H9 (cell line): ENCODE measurements at regions not wholly inside any gene's neighbourhood (a gene's known extent, or its start where the extent isn't known, plus 50 kb on each side); places are given as distances from the start of the nearest gene placed in this dataset.

Experiments
- DNase-seq: peaks from one replicate; pipeline ENCODE4 v3.0.0-alpha.2; 2017
- H2AFZ ChIP-seq: one replicate; pipeline ENCODE4 v1.6.1; 2013; ENCODE audit warnings: mild to moderate bottlenecking, low read length, control low read depth, moderate library complexity
- H2AK5ac ChIP-seq: 2 replicates; pipeline ENCODE4 v1.6.1; 2013; ENCODE audit warnings: low read length, control low read depth, mixed read lengths; ENCODE audit not compliant: insufficient read length
- H2BK120ac ChIP-seq: one replicate; pipeline ENCODE4 v1.6.1; 2013; ENCODE audit warnings: low read depth, mild to moderate bottlenecking, low read length, control low read depth, inconsistent platforms; ENCODE audit not compliant: poor library complexity, severe bottlenecking
- H2BK12ac ChIP-seq: 2 replicates; pipeline ENCODE4 v1.6.1; 2013; ENCODE audit warnings: low read length, control low read depth, mixed read lengths, low read depth; ENCODE audit not compliant: insufficient read length
- H2BK15ac ChIP-seq: 2 replicates; pipeline ENCODE4 v1.6.1; 2013; ENCODE audit warnings: low read depth, low read length, control low read depth
- H2BK20ac ChIP-seq: one replicate; pipeline ENCODE4 v1.6.1; 2013; ENCODE audit warnings: low read depth, mild to moderate bottlenecking, low read length, control low read depth, inconsistent platforms; ENCODE audit not compliant: poor library complexity, severe bottlenecking
- H2BK5ac ChIP-seq: 2 replicates; pipeline ENCODE4 v1.6.1; 2013; ENCODE audit warnings: low read length, control low read depth, mixed read lengths; ENCODE audit not compliant: insufficient read length
- H3K14ac ChIP-seq: 2 replicates; pipeline ENCODE4 v1.6.1; 2013; ENCODE audit warnings: low read length, control low read depth; ENCODE audit not compliant: insufficient read depth
- H3K18ac ChIP-seq: 2 replicates; pipeline ENCODE4 v1.6.1; 2013; ENCODE audit warnings: low read depth, mild to moderate bottlenecking, mixed read lengths, low read length, control low read depth; ENCODE audit not compliant: insufficient read length
- H3K23ac ChIP-seq: 2 replicates; pipeline ENCODE4 v1.6.1; 2013; ENCODE audit warnings: low read length, control low read depth, mixed read lengths, low read depth; ENCODE audit not compliant: insufficient read length
- H3K23me2 ChIP-seq: 2 replicates; pipeline ENCODE4 v1.6.1; 2013; ENCODE audit warnings: low read depth, mild to moderate bottlenecking, mixed read lengths, low read length, control low read depth; ENCODE audit not compliant: insufficient read length, poor library complexity, severe bottlenecking
- H3K27ac ChIP-seq: 2 replicates; pipeline ENCODE4 v1.5.1; 2013; ENCODE audit warnings: low read length, control low read depth, mixed read lengths, low read depth; ENCODE audit not compliant: insufficient read length
- H3K27me3 ChIP-seq: 2 replicates; pipeline ENCODE4 v1.6.1; 2013; ENCODE audit warnings: low read length, control low read depth, inconsistent platforms; ENCODE audit not compliant: insufficient read depth
- H3K4ac ChIP-seq: 2 replicates; pipeline ENCODE4 v1.6.1; 2013; ENCODE audit warnings: low read depth, mild to moderate bottlenecking, control low read depth, inconsistent platforms, low read length, moderate library complexity
- H3K4me1 ChIP-seq: 2 replicates; pipeline ENCODE4 v1.6.1; 2013; ENCODE audit warnings: low read length, control low read depth, inconsistent platforms; ENCODE audit not compliant: insufficient read depth
- H3K4me2 ChIP-seq: 2 replicates; pipeline ENCODE4 v1.6.1; 2013; ENCODE audit warnings: low read length, control low read depth, mixed read lengths; ENCODE audit not compliant: insufficient read length, insufficient read depth
- H3K56ac ChIP-seq: 2 replicates; pipeline ENCODE4 v1.6.1; 2013; ENCODE audit warnings: low read depth, mild to moderate bottlenecking, mixed read lengths, low read length, control low read depth; ENCODE audit not compliant: insufficient read length
- H3K79me1 ChIP-seq: 2 replicates; pipeline ENCODE4 v1.6.1; 2013; ENCODE audit warnings: low read depth, mild to moderate bottlenecking, moderate library complexity, low read length, control low read depth, inconsistent platforms; ENCODE audit not compliant: insufficient read depth, poor library complexity, severe bottlenecking
- H3K79me2 ChIP-seq: 2 replicates; pipeline ENCODE4 v1.6.1; 2013; ENCODE audit warnings: low read length, control low read depth, inconsistent platforms; ENCODE audit not compliant: insufficient read depth
- H3K9ac ChIP-seq: 2 replicates; pipeline ENCODE4 v1.6.1; 2013; ENCODE audit warnings: low read length, control low read depth, mixed read lengths; ENCODE audit not compliant: insufficient read length; ENCODE audit errors: extremely low read depth
- H3K9me3 ChIP-seq: one replicate; pipeline ENCODE4 v1.6.1; 2013; ENCODE audit warnings: low read depth, low read length, inconsistent platforms; ENCODE audit not compliant: control insufficient read depth
- H3T11ph ChIP-seq: one replicate; pipeline ENCODE4 v1.6.1; 2013; ENCODE audit warnings: mild to moderate bottlenecking, low read length, control low read depth, inconsistent platforms
- H4K20me1 ChIP-seq: one replicate; pipeline ENCODE4 v1.6.1; 2013; ENCODE audit not compliant: control insufficient read depth, insufficient read length, insufficient read depth
- H4K5ac ChIP-seq: 2 replicates; pipeline ENCODE4 v1.6.1; 2013; ENCODE audit warnings: low read depth, mild to moderate bottlenecking, mixed read lengths, low read length, control low read depth; ENCODE audit not compliant: insufficient read length
- H4K8ac ChIP-seq: replicated peaks from 2 replicates; pipeline ENCODE4 v1.6.1; 2013; ENCODE audit warnings: low read length, control low read depth, mixed read lengths, low read depth; ENCODE audit not compliant: insufficient read length
- H4K91ac ChIP-seq: 2 replicates; pipeline ENCODE4 v1.6.1; 2013; ENCODE audit warnings: low read depth, mild to moderate bottlenecking, moderate library complexity, mixed read lengths, low read length, control low read depth; ENCODE audit not compliant: insufficient read length
- H3K27ac Mint-ChIP-seq, 3 experiments: 2 replicates in 2 of 3; 3 replicates in 1 of 3; pipeline ENCODE4 v1.8.0; 2020 to 2021; ENCODE audit warnings: mixed read lengths in 3 of 3, mild to moderate bottlenecking in 1 of 3, moderate library complexity in 1 of 3
- H3K27me3 Mint-ChIP-seq: 2 replicates; pipeline ENCODE4 v1.8.0; 2021; ENCODE audit warnings: low read depth, mild to moderate bottlenecking, moderate library complexity, mixed read lengths
- H3K36me3 Mint-ChIP-seq, 3 experiments: 2 replicates in 2 of 3; 3 replicates in 1 of 3; pipeline ENCODE4 v1.8.0; 2020 to 2021; ENCODE audit warnings: low read depth in 3 of 3, mixed read lengths in 3 of 3; ENCODE audit not compliant: insufficient read depth in 1 of 3
- H3K4me1 Mint-ChIP-seq, 2 experiments: 2 replicates each; pipeline ENCODE4 v1.8.0; 2020; ENCODE audit warnings: mixed read lengths in 2 of 2
- H3K4me3 Mint-ChIP-seq, 2 experiments: 2 replicates in 1 of 2; 3 replicates in 1 of 2; pipeline ENCODE4 v1.8.0; 2020 to 2021; ENCODE audit warnings: mild to moderate bottlenecking in 2 of 2, mixed read lengths in 2 of 2, moderate library complexity in 1 of 2
- H3K9me3 Mint-ChIP-seq, 2 experiments: 2 replicates in 1 of 2; 3 replicates in 1 of 2; pipeline ENCODE4 v1.8.0; 2020; ENCODE audit warnings: mild to moderate bottlenecking in 2 of 2, mixed read lengths in 2 of 2, moderate library complexity in 1 of 2
- WGBS: extraction: QIAGEN DNeasy Blood & Tissue Kit; methylation state at CpG from one replicate; pipeline ENCODE4 v1.1.7; 2013; ENCODE audit warnings: missing lambda C conversion rate, low lambda C conversion rate, mixed read lengths; ENCODE audit not compliant: insufficient read length; ENCODE audit errors: extremely low coverage; 5-methylcytosine and 5-hydroxymethylcytosine counted together
- TF ChIP-seq, protein P1 (sequence below): fragments of 200-600 bp; sonication (generic); conservative IDR thresholded peaks from 3 replicates; pipeline ENCODE4 v1.8.0; 2021; ENCODE audit warnings: antibody characterized with exemption, mild to moderate bottlenecking

DNA sequence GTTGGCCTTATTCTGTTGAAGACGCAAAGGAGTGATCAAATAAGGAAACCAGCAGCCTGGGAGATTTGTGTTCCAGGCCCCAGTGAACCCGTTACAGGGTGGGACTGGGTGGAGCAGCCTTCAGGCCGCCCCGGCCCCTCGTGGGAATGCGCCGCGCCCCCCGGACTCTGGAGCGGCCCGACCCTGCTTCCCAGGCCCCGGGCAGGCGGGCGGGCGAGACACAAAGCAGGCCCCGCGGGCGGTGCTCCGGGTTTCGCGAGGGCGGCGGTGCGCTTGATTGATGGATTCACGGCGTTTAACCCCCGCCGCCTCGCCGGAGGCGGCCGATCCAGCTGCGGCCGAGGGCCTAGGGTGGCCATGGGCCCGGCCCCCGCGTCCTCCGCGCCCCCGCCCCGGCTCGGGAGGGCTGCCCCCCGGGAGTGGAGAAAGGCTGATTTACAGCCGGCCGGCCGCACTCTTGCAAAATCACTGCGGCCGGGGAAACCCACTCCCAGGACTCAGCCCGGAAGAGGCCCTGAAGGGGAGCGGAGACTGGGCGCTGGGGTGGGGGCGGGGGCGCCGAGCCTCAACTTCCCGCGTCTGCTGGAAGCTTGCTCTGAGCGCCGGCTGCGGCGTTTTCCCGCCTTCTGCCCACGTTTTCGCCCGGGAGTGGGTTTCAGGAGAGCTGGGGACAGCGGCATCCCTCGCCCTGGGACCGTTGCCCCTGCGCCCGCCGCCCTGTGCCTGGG is 299.6 kb upstream of the NFE2L3 start:
- Histone ChIP-seq H3K18ac (no peak overlapping the region), H3K79me1 (no peaks in the 10 kb centered on the region), H4K20me1 (no peaks in the 10 kb centered on the region), H4K91ac (no peak overlapping the region), H3K27me3 (peaks cover 20% of the 10 kb centered on the region), H2AK5ac (no peak overlapping the region), H3K9ac (no peak overlapping the region), H2BK120ac (no peak overlapping the region), H2BK15ac (no peak overlapping the region), H2BK12ac (no peak overlapping the region), H3K4ac (no peak overlapping the region), H3K4me2 (peak overlapping the region; percentile 48), H3K56ac (no peak overlapping the region), H2AFZ (no peak overlapping the region), H4K5ac (no peak overlapping the region), H4K8ac (no peak overlapping the region), H3K14ac (no peak overlapping the region), H3K9me3 (no peaks in the 10 kb centered on the region), H3K4me1 (no peaks in the 10 kb centered on the region), H3K79me2 (no peaks in the 10 kb centered on the region), H3T11ph (no peak overlapping the region), H2BK20ac (no peak overlapping the region), H3K23ac (no peak overlapping the region), H2BK5ac (no peak overlapping the region), H3K23me2 (peaks cover 17% of the 10 kb centered on the region), H3K27ac (no peak overlapping the region)
- H3K27ac Mint-ChIP-seq = no peak overlapping the region
- peak; percentile 60 for DNase-seq
- peaks cover 17 to 21% of the 10 kb centered on the region in 2 experiments for H3K4me1 Mint-ChIP-seq
- H3K9me3 Mint-ChIP-seq = no peaks in the 10 kb centered on the region; a peak in 1 of 5 replicates
- no peaks in the 10 kb centered on the region; a peak in 1 of 7 replicates for H3K36me3 Mint-ChIP-seq
- H3K4me3 Mint-ChIP-seq = peak overlapping the region; percentile 64 to 80
- H3K27me3 Mint-ChIP-seq = peaks cover 36% of the 10 kb centered on the region
- TF ChIP-seq, protein P1, sequence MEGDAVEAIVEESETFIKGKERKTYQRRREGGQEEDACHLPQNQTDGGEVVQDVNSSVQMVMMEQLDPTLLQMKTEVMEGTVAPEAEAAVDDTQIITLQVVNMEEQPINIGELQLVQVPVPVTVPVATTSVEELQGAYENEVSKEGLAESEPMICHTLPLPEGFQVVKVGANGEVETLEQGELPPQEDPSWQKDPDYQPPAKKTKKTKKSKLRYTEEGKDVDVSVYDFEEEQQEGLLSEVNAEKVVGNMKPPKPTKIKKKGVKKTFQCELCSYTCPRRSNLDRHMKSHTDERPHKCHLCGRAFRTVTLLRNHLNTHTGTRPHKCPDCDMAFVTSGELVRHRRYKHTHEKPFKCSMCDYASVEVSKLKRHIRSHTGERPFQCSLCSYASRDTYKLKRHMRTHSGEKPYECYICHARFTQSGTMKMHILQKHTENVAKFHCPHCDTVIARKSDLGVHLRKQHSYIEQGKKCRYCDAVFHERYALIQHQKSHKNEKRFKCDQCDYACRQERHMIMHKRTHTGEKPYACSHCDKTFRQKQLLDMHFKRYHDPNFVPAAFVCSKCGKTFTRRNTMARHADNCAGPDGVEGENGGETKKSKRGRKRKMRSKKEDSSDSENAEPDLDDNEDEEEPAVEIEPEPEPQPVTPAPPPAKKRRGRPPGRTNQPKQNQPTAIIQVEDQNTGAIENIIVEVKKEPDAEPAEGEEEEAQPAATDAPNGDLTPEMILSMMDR = no peak
- no CpG with 5 or more reads among the region's 70 CpGs for WGBS
